HepG2 (cell line): ENCODE measurements at regions not wholly inside any gene's neighbourhood (a gene's known extent, or its start where the extent isn't known, plus 50 kb on each side); places are given as distances from the start of the nearest gene placed in this dataset.

ENCODE experiments used
- CBX2 ChIP-seq, 2 experiments: fragments of 200-600 bp in 1 of 2; sonication (generic); formaldehyde crosslinking in 1 of 2; IDR thresholded peaks; 2 replicates each; pipeline versions ENCODE4 v1.7.0 to v1.8.1; 2018 to 2022; ENCODE audit warnings: low read depth in 2 of 2, low read length in 1 of 2, mild to moderate bottlenecking in 1 of 2, missing genetic modification reagents in 1 of 2
- CENPT ChIP-seq: sonication (generic); formaldehyde crosslinking; IDR thresholded peaks from 2 replicates; pipeline ENCODE4 v1.8.0; 2022; ENCODE audit warnings: low read depth, mild to moderate bottlenecking, moderate library complexity, missing genetic modification reagents
- FOXA1 ChIP-seq, 2 experiments: fragments of 450-650 bp in 1 of 2; sonication (generic) in 1 of 2; formaldehyde crosslinking in 1 of 2; IDR thresholded peaks; 2 replicates each; pipeline versions ENCODE4 v1.4.0 to v1.6.1; 2016 to 2020; ENCODE audit warnings: missing genetic modification reagents in 1 of 2
- GATAD2A ChIP-seq: IDR thresholded peaks from 2 replicates; pipeline ENCODE4 v1.6.1; 2016
- KAT8 ChIP-seq: IDR thresholded peaks from 2 replicates; pipeline ENCODE4 v1.6.1; 2016; ENCODE audit warnings: missing genetic modification reagents, missing compliant biosample characterization
- NFE2L2 ChIP-seq: fragments of 150-350 bp; IDR thresholded peaks from 2 replicates; pipeline ENCODE4 v1.6.1; 2014; ENCODE audit warnings: low read length
- NR2F6 ChIP-seq, 2 experiments: IDR thresholded peaks; 2 replicates each; pipeline ENCODE4 v1.6.1; 2016; ENCODE audit warnings: antibody characterized with exemption in 1 of 2, mild to moderate bottlenecking in 1 of 2
- PCBP1 ChIP-seq: fragments of 200-400 bp; formaldehyde crosslinking; IDR thresholded peaks from 2 replicates; pipeline ENCODE4 v1.6.1; 2017; ENCODE audit warnings: mild to moderate bottlenecking, low read depth, low read length, borderline replicate concordance
- POLR2G ChIP-seq: fragments of 200-400 bp; formaldehyde crosslinking; IDR thresholded peaks from 2 replicates; pipeline ENCODE4 v1.6.1; 2018; ENCODE audit warnings: mild to moderate bottlenecking, low read depth, low read length, moderate library complexity
- TCF12 ChIP-seq, 2 experiments: fragments of 450-650 bp in 1 of 2; sonication (generic) in 1 of 2; formaldehyde crosslinking in 1 of 2; IDR thresholded peaks; 2 replicates each; pipeline versions ENCODE4 v1.6.1 to v1.8.0; 2017 to 2022; ENCODE audit warnings: antibody characterized with exemption in 1 of 2, mild to moderate bottlenecking in 1 of 2, missing genetic modification reagents in 1 of 2, moderate library complexity in 1 of 2
- ZKSCAN5 ChIP-seq: sonication (generic); formaldehyde crosslinking; IDR thresholded peaks from 2 replicates; pipeline ENCODE4 v1.5.1; 2020; ENCODE audit warnings: mild to moderate bottlenecking, missing genetic modification reagents
- ZNF24 ChIP-seq: fragments of 450-650 bp; IDR thresholded peaks from 2 replicates; pipeline ENCODE4 v1.6.1; 2017; ENCODE audit warnings: antibody characterized with exemption, mild to moderate bottlenecking
- ZNF382 ChIP-seq: sonication (generic); formaldehyde crosslinking; IDR thresholded peaks from 2 replicates; pipeline ENCODE4 v1.5.0; 2020; ENCODE audit warnings: missing genetic modification reagents, mild to moderate bottlenecking, borderline replicate concordance
- ZNF547 ChIP-seq: sonication (generic); formaldehyde crosslinking; IDR thresholded peaks from 2 replicates; pipeline ENCODE4 v1.5.1; 2020; ENCODE audit warnings: mild to moderate bottlenecking, missing genetic modification reagents
- ZNF572 ChIP-seq: sonication (generic); formaldehyde crosslinking; IDR thresholded peaks from 2 replicates; pipeline ENCODE4 v1.5.1; 2020; ENCODE audit warnings: mild to moderate bottlenecking, missing genetic modification reagents
- ZNF773 ChIP-seq: sonication (generic); formaldehyde crosslinking; IDR thresholded peaks from 2 replicates; pipeline ENCODE4 v1.4.0; 2020; ENCODE audit warnings: missing genetic modification reagents, borderline replicate concordance
- ZNF891 ChIP-seq: sonication (generic); formaldehyde crosslinking; IDR thresholded peaks from 2 replicates; pipeline ENCODE4 v1.5.0; 2020; ENCODE audit warnings: mild to moderate bottlenecking, missing genetic modification reagents
- TF ChIP-seq, protein P1 (sequence below): IDR thresholded peaks from 2 replicates; pipeline ENCODE4 v1.6.1; 2012; ENCODE audit warnings: inconsistent platforms
- TF ChIP-seq, protein P2 (sequence below): IDR thresholded peaks from 2 replicates; pipeline ENCODE4 v1.6.1; 2016; ENCODE audit warnings: low read depth
- TF ChIP-seq, protein P3 (sequence below): sonication (generic); formaldehyde crosslinking; conservative IDR thresholded peaks from 2 replicates; pipeline ENCODE4 v1.4.0; 2020; ENCODE audit warnings: mild to moderate bottlenecking, missing genetic modification reagents, moderate library complexity
- TF ChIP-seq, protein P4 (sequence below): sonication (generic); formaldehyde crosslinking; IDR thresholded peaks from 2 replicates; pipeline ENCODE4 v1.8.1; 2022; ENCODE audit warnings: low read depth, mild to moderate bottlenecking, missing genetic modification reagents

DNA sequence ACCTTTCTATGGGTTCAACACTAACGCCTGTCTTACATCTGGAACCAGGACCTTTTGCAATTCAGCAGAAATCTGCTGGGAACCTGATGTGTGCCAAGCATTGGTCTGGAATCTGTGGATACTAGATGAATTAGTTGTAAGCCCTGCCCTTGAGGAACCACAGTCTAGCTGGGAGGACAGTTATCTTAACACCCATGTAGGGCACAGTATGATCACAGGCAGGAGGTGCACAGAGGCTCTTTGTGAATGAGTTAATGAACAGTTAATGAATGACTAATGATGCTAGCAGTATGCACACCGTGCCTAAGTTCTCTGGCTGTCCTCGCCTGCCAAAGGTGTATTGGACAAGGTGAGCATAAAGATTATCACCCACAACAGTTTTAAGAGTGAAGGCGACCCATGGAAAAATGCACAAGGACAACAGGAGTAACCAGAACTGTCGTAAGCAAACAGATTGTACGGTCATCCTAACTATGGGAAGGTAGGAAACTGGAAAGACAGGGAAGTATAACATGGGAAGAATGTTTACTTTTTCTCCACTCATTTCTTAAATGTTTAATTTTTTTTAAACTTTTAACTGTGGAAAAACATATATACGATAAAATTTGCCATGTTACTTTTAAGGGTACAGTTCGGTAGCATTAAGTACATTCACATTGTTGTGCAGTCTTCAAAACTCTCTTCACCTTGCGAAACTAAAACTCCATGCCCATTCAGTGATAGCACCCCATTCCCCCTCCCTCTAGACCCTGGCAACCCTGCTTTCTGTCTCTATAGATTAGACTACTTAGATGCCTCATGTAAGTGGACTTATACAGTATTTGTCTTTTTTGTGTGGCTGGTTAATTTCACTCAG lies 139.9 kb downstream of the CXCL12 start (continued):
- no peak for TF ChIP-seq CBX2 (IDR thresholded peaks at IDR 0.05; ENCODE audit: low read depth, low read length)
- TF ChIP-seq CBX2 (CRISPR knock-in tag; IDR thresholded peaks at IDR 0.05; ENCODE audit: low read depth) = no peak
- TF ChIP-seq ZNF572 (CRISPR knock-in tag) = no peak
- TF ChIP-seq, protein P1, sequence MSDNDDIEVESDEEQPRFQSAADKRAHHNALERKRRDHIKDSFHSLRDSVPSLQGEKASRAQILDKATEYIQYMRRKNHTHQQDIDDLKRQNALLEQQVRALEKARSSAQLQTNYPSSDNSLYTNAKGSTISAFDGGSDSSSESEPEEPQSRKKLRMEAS = peak; percentile 37; the same call in 1 of the 2 replicates
- no peak for TF ChIP-seq PCBP1
- no peak for TF ChIP-seq TCF12 (IDR thresholded peaks at IDR 0.05)
- TF ChIP-seq TCF12 (CRISPR knock-in tag; IDR thresholded peaks at IDR 0.05) = no peak
- peak; percentile 10; the same call in 1 of the 2 replicates for TF ChIP-seq KAT8
- TF ChIP-seq GATAD2A = peak; percentile 58; the same call in 1 of the 2 replicates
- TF ChIP-seq ZKSCAN5 = no peak
- TF ChIP-seq, protein P2, sequence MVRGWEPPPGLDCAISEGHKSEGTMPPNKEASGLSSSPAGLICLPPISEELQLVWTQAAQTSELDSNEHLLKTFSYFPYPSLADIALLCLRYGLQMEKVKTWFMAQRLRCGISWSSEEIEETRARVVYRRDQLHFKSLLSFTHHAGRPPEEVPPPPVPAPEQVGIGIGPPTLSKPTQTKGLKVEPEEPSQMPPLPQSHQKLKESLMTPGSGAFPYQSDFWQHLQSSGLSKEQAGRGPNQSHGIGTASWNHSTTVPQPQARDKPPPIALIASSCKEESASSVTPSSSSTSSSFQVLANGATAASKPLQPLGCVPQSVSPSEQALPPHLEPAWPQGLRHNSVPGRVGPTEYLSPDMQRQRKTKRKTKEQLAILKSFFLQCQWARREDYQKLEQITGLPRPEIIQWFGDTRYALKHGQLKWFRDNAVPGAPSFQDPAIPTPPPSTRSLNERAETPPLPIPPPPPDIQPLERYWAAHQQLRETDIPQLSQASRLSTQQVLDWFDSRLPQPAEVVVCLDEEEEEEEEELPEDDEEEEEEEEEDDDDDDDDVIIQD (CRISPR knock-in tag) = 0 out of 2 replicates have a peak, but pooled peaks have one; percentile 59
- no peak for TF ChIP-seq ZNF773
- no peak for TF ChIP-seq CENPT
- TF ChIP-seq NR2F6 (IDR thresholded peaks at IDR 0.05) = no peak
- TF ChIP-seq NR2F6 (CRISPR knock-in tag; IDR thresholded peaks at IDR 0.05) = no peak
- no peak for TF ChIP-seq ZNF24
- TF ChIP-seq, protein P3, sequence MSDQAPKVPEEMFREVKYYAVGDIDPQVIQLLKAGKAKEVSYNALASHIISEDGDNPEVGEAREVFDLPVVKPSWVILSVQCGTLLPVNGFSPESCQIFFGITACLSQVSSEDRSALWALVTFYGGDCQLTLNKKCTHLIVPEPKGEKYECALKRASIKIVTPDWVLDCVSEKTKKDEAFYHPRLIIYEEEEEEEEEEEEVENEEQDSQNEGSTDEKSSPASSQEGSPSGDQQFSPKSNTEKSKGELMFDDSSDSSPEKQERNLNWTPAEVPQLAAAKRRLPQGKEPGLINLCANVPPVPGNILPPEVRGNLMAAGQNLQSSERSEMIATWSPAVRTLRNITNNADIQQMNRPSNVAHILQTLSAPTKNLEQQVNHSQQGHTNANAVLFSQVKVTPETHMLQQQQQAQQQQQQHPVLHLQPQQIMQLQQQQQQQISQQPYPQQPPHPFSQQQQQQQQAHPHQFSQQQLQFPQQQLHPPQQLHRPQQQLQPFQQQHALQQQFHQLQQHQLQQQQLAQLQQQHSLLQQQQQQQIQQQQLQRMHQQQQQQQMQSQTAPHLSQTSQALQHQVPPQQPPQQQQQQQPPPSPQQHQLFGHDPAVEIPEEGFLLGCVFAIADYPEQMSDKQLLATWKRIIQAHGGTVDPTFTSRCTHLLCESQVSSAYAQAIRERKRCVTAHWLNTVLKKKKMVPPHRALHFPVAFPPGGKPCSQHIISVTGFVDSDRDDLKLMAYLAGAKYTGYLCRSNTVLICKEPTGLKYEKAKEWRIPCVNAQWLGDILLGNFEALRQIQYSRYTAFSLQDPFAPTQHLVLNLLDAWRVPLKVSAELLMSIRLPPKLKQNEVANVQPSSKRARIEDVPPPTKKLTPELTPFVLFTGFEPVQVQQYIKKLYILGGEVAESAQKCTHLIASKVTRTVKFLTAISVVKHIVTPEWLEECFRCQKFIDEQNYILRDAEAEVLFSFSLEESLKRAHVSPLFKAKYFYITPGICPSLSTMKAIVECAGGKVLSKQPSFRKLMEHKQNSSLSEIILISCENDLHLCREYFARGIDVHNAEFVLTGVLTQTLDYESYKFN (CRISPR knock-in tag) = peak; percentile 8; the same call in 1 of the 2 replicates
- no peak for TF ChIP-seq ZNF547 (CRISPR knock-in tag)
- no peak for TF ChIP-seq ZNF891 (CRISPR knock-in tag)
- TF ChIP-seq NFE2L2 = no peak
- peak; percentile 50 for TF ChIP-seq POLR2G
- no peak for TF ChIP-seq ZNF382 (CRISPR knock-in tag)
- TF ChIP-seq, protein P4, sequence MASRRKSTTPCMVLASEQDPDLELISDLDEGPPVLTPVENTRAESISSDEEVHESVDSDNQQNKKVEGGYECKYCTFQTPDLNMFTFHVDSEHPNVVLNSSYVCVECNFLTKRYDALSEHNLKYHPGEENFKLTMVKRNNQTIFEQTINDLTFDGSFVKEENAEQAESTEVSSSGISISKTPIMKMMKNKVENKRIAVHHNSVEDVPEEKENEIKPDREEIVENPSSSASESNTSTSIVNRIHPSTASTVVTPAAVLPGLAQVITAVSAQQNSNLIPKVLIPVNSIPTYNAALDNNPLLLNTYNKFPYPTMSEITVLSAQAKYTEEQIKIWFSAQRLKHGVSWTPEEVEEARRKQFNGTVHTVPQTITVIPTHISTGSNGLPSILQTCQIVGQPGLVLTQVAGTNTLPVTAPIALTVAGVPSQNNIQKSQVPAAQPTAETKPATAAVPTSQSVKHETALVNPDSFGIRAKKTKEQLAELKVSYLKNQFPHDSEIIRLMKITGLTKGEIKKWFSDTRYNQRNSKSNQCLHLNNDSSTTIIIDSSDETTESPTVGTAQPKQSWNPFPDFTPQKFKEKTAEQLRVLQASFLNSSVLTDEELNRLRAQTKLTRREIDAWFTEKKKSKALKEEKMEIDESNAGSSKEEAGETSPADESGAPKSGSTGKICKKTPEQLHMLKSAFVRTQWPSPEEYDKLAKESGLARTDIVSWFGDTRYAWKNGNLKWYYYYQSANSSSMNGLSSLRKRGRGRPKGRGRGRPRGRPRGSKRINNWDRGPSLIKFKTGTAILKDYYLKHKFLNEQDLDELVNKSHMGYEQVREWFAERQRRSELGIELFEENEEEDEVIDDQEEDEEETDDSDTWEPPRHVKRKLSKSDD (CRISPR knock-in tag) = 0 out of 2 replicates have a peak, but pooled peaks have one; percentile 23
- TF ChIP-seq FOXA1 (IDR thresholded peaks at IDR 0.05) = no peak
- peak; percentile 35; the same call in 1 of the 2 replicates for TF ChIP-seq FOXA1 (CRISPR knock-in tag; IDR thresholded peaks at IDR 0.05)
